ENCODE measurements at regions not wholly inside any gene's neighbourhood (a gene's known extent, or its start where the extent isn't known, plus 50 kb on each side); places are given as distances from the start of the nearest gene placed in this dataset.

GRCh38 chr2:60318544-60318943 is 234.9 kb downstream of the BCL11A start:
- DNase-seq: no peak

GRCh38 chr2:60317844-60318243 is 235.6 kb downstream of the BCL11A start:
- peak in 1 of 2 donors; percentile 25 for DNase-seq

- DNase-seq: no peak
These were observed 236.4 kb downstream of the BCL11A start for GRCh38 chr2:60317034-60317386.

- DNase-seq: no peak
These were observed 236.9 kb downstream of the BCL11A start for GRCh38 chr2:60316381-60317033.

GRCh38 chr2:60313470-60314172 is 239.8 kb downstream of the BCL11A start:
- DNase-seq: no peak

- DNase-seq: no peak
These were observed 240.8 kb downstream of the BCL11A start for GRCh38 chr2:60312618-60313017.

- no peak for DNase-seq
These were observed 241.9 kb downstream of the BCL11A start for GRCh38 chr2:60311524-60311923.

GRCh38 chr2:60309941-60310660 is 243.4 kb downstream of the BCL11A start:
- DNase-seq: no peak

GRCh38 chr2:60309336-60309735 is 244.1 kb downstream of the BCL11A start:
- no peak for DNase-seq

GRCh38 chr2:60306267-60306861 is 247.1 kb downstream of the BCL11A start:
- DNase-seq: no peak

GRCh38 chr2:60303680-60304079 is 249.8 kb downstream of the BCL11A start:
- no peak for DNase-seq

- DNase-seq: no peak
These were observed 250.9 kb downstream of the BCL11A start for GRCh38 chr2:60302377-60303126.

GRCh38 chr2:60301726-60302125 is 251.7 kb downstream of the BCL11A start:
- DNase-seq: no peak

- DNase-seq: no peak
These were observed 254.3 kb downstream of the BCL11A start for GRCh38 chr2:60299179-60299578.

- no peak for DNase-seq
These were observed 255.3 kb downstream of the BCL11A start for GRCh38 chr2:60298006-60298696.

GRCh38 chr2:60297296-60298005 is 256.0 kb downstream of the BCL11A start:
- DNase-seq: no peak

GRCh38 chr2:60296219-60296955 is 257.1 kb downstream of the BCL11A start:
- no peak for DNase-seq

GRCh38 chr2:60295636-60295962 is 257.9 kb downstream of the BCL11A start:
- DNase-seq: no peak

GRCh38 chr2:60294901-60295635 is 258.4 kb downstream of the BCL11A start:
- DNase-seq: no peak

- DNase-seq: no peak
These were observed 261.2 kb downstream of the BCL11A start for GRCh38 chr2:60292242-60292641.
